ENCODE measurements at regions not wholly inside any gene's neighbourhood (a gene's known extent, or its start where the extent isn't known, plus 50 kb on each side); places are given as distances from the start of the nearest gene placed in this dataset.

GRCh38 chr17:14513835-14514234 is 213.0 kb downstream of the HS3ST3B1 start:
- TF ChIP-seq CTCF (IDR thresholded peaks at IDR 0.05) (no peak), POLR2A (IDR thresholded peaks at IDR 0.05; ENCODE audit: low read depth) (no peak), POLR2AphosphoS5 (IDR thresholded peaks at IDR 0.05) (no peak), EP300 (IDR thresholded peaks at IDR 0.05) (no peak)

Data from esophagus muscularis mucosa (tissue), 4 donors.